Trophoblast cell (in vitro differentiated cells and primary cell): ENCODE measurements at regions not wholly inside any gene's neighbourhood (a gene's known extent, or its start where the extent isn't known, plus 50 kb on each side); places are given as distances from the start of the nearest gene placed in this dataset.

Source experiments
- DNase-seq, 2 donors: peaks; one replicate each; pipeline ENCODE4 v3.0.0-alpha.2; 2016
- H2AFZ ChIP-seq: 2 replicates; pipeline ENCODE4 v1.6.1; 2013; ENCODE audit warnings: low read length, moderate library complexity, mild to moderate bottlenecking; ENCODE audit not compliant: insufficient read depth, poor library complexity
- H2AK5ac ChIP-seq: 2 replicates; pipeline ENCODE4 v1.6.1; 2013; ENCODE audit warnings: mild to moderate bottlenecking, low read length
- H2BK120ac ChIP-seq: 2 replicates; pipeline ENCODE4 v1.6.1; 2013; ENCODE audit warnings: low read length, mild to moderate bottlenecking, moderate library complexity; ENCODE audit not compliant: insufficient read depth, poor library complexity
- H2BK12ac ChIP-seq: 2 replicates; pipeline ENCODE4 v1.6.1; 2013; ENCODE audit warnings: mild to moderate bottlenecking, low read length, moderate library complexity
- H2BK5ac ChIP-seq: 2 replicates; pipeline ENCODE4 v1.6.1; 2013; ENCODE audit warnings: low read length, low read depth, moderate library complexity, mild to moderate bottlenecking; ENCODE audit not compliant: poor library complexity
- H3K14ac ChIP-seq: 2 replicates; pipeline ENCODE4 v1.6.1; 2013; ENCODE audit warnings: mild to moderate bottlenecking, low read length
- H3K18ac ChIP-seq: 2 replicates; pipeline ENCODE4 v1.6.1; 2013; ENCODE audit warnings: mild to moderate bottlenecking, low read length
- H3K23ac ChIP-seq: 2 replicates; pipeline ENCODE4 v1.6.1; 2013; ENCODE audit warnings: low read length
- H3K27ac ChIP-seq: 2 replicates; pipeline ENCODE4 v1.5.1; 2013; ENCODE audit warnings: low read depth, mild to moderate bottlenecking, inconsistent platforms, low read length, moderate library complexity
- H3K27me3 ChIP-seq: 2 replicates; pipeline ENCODE4 v1.6.1; 2013; ENCODE audit warnings: inconsistent platforms, mild to moderate bottlenecking, low read length, moderate library complexity; ENCODE audit not compliant: insufficient read depth
- H3K36me3 ChIP-seq, 2 experiments: 1 replicate in 1 of 2; 2 replicates in 1 of 2; pipeline ENCODE4 v1.6.1; 2013; ENCODE audit warnings: low read length in 2 of 2, mild to moderate bottlenecking in 2 of 2, moderate library complexity in 1 of 2; ENCODE audit not compliant: insufficient read depth in 2 of 2, control insufficient read depth in 1 of 2
- H3K4ac ChIP-seq: 2 replicates; pipeline ENCODE4 v1.6.1; 2013; ENCODE audit warnings: low read depth, mild to moderate bottlenecking, low read length, moderate library complexity
- H3K4me1 ChIP-seq, 2 experiments: 1 replicate in 1 of 2; 2 replicates in 1 of 2; pipeline ENCODE4 v1.6.1; 2013; ENCODE audit warnings: low read length in 2 of 2, mild to moderate bottlenecking in 2 of 2, moderate library complexity in 1 of 2; ENCODE audit not compliant: insufficient read depth in 2 of 2, control insufficient read depth in 1 of 2
- H3K4me2 ChIP-seq: 2 replicates; pipeline ENCODE4 v1.6.1; 2013; ENCODE audit warnings: inconsistent platforms, mild to moderate bottlenecking, low read length, moderate library complexity
- H3K4me3 ChIP-seq: 2 replicates; pipeline ENCODE4 v1.5.1; 2013; ENCODE audit warnings: mild to moderate bottlenecking, low read depth, low read length, inconsistent platforms
- H3K79me1 ChIP-seq: one replicate; pipeline ENCODE4 v1.6.1; 2013; ENCODE audit warnings: low read length
- H3K79me2 ChIP-seq: 2 replicates; pipeline ENCODE4 v1.6.1; 2013; ENCODE audit warnings: low read length, mild to moderate bottlenecking; ENCODE audit not compliant: control insufficient read depth, insufficient read depth, poor library complexity
- H3K9ac ChIP-seq: 2 replicates; pipeline ENCODE4 v1.6.1; 2013; ENCODE audit warnings: mild to moderate bottlenecking, low read length
- H3K9me3 ChIP-seq: 2 replicates; pipeline ENCODE4 v1.6.1; 2013; ENCODE audit warnings: low read depth, mild to moderate bottlenecking, control low read depth, inconsistent platforms, low read length; ENCODE audit not compliant: insufficient read depth
- H4K12ac ChIP-seq: 2 replicates; pipeline ENCODE4 v1.6.1; 2013; ENCODE audit warnings: low read depth, mild to moderate bottlenecking, low read length, moderate library complexity
- H4K8ac ChIP-seq: 2 replicates; pipeline ENCODE4 v1.6.1; 2013; ENCODE audit warnings: low read depth, mild to moderate bottlenecking, low read length, moderate library complexity
- H4K91ac ChIP-seq: one replicate; pipeline ENCODE4 v1.6.1; 2013; ENCODE audit warnings: low read depth, mild to moderate bottlenecking, low read length, moderate library complexity
- WGBS: extraction: QIAGEN DNeasy Blood & Tissue Kit; methylation state at CpG from one replicate; pipeline ENCODE4 v1.1.7; 2013; ENCODE audit warnings: missing lambda C conversion rate; ENCODE audit not compliant: insufficient read length, insufficient coverage; ENCODE audit errors: extremely low coverage; 5-methylcytosine and 5-hydroxymethylcytosine counted together

DNA sequence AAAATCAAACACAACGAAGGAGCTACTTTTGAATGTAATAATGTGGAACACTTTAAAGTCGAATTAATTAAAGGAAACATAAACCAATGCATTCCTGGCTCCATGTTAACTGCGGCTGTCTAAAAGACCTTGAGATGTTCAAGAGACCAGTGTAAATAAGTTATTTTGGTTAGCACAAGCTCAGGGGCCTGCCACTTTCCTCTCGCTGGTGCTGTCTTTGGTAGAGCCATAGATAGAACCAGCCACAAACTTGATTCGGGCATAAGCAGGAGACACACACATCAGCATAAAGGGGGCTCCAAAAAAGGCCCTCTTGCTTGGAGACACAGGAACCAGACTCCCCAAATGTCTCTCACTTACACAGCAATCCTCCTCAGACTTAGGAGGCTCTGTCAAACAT is 121.6 kb upstream of the TBX20 start:
- DNase-seq = no peak
- Histone ChIP-seq H2BK5ac (no peak overlapping the region), H3K4me3 (no peak overlapping the region), H3K4me1 (no peaks in the 10 kb centered on the region), H4K91ac (no peak overlapping the region), H4K12ac (no peak overlapping the region), H3K4ac (no peak overlapping the region), H3K27me3 (no peaks in the 10 kb centered on the region), H3K27ac (no peak overlapping the region), H3K79me2 (no peaks in the 10 kb centered on the region), H3K36me3 (no peaks in the 10 kb centered on the region), H3K14ac (no peak overlapping the region), H3K79me1 (no peaks in the 10 kb centered on the region), H4K8ac (no peak overlapping the region), H3K4me2 (no peak overlapping the region), H2AK5ac (no peak overlapping the region), H2BK120ac (no peak overlapping the region), H3K23ac (no peak overlapping the region), H3K9ac (no peak overlapping the region), H3K9me3 (no peaks in the 10 kb centered on the region), H2AFZ (no peak overlapping the region), H3K18ac (no peak overlapping the region), H2BK12ac (no peak overlapping the region)
- no CpG with 5 or more reads among the region's 5 CpGs for WGBS

DNA sequence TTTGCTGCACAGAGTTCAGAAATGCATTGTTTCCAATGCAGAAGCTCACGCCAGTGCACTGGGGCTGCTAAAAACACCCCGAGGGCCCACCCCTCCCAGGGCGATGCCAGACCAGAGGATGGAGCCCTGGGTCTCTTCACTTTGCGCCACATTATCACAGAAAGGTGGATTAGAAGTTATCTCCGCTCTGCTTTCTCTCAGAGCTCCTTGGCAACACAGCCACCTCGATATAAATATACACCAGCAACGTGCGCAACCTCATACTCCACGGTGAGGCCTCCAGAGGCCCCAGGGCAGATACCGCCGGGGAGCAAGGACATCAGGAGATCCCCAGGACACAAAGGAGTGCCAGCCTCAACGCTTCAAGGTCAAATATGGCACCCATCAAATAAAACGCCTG is 121.0 kb upstream of the TBX20 start:
- no peak overlapping the region for H2AK5ac ChIP-seq
- H4K12ac ChIP-seq = no peak overlapping the region
- H3K4me1 ChIP-seq = no peaks in the 10 kb centered on the region
- no peak overlapping the region for H3K4me2 ChIP-seq
- no peak overlapping the region for H2AFZ ChIP-seq
- no peak overlapping the region for H3K23ac ChIP-seq
- no peaks in the 10 kb centered on the region for H3K9me3 ChIP-seq
- no peak for DNase-seq
- no peaks in the 10 kb centered on the region for H3K79me2 ChIP-seq
- no peak overlapping the region for H3K4me3 ChIP-seq
- no peak overlapping the region for H3K14ac ChIP-seq
- H2BK5ac ChIP-seq = no peak overlapping the region
- H3K27me3 ChIP-seq = no peaks in the 10 kb centered on the region
- H3K9ac ChIP-seq = no peak overlapping the region
- no peak overlapping the region for H4K91ac ChIP-seq
- no peaks in the 10 kb centered on the region for H3K79me1 ChIP-seq
- H3K27ac ChIP-seq = no peak overlapping the region
- H3K18ac ChIP-seq = no peak overlapping the region
- no peak overlapping the region for H2BK12ac ChIP-seq
- no peak overlapping the region for H4K8ac ChIP-seq
- no peaks in the 10 kb centered on the region for H3K36me3 ChIP-seq
- H2BK120ac ChIP-seq = no peak overlapping the region
- no peak overlapping the region for H3K4ac ChIP-seq
- WGBS = no CpG with 5 or more reads among the region's 13 CpGs

DNA sequence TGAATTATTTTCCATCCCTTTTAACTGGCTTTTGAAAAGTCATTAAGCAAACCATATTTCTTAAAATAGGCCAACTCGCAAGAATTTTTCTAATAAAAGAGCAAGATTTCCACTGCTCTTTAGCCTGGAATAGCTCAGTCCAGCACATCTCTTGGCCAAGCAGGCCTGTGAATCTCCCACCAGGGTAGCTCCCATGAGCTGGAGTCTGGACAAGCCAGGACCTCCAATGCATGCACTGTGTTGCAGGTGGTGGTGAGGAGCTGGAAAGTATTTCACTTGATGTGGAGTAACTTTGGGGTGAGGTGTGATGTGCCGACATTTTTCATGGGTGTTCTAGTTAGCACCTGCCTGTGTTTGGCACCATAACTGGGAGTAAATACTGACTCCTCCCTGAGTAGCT is 117.3 kb upstream of the TBX20 start:
- H3K23ac ChIP-seq = no peak overlapping the region
- no peaks in the 10 kb centered on the region for H3K79me2 ChIP-seq
- no peak overlapping the region for H3K14ac ChIP-seq
- no peak overlapping the region for H3K27ac ChIP-seq
- H3K4me3 ChIP-seq = no peak overlapping the region
- no peak overlapping the region for H4K12ac ChIP-seq
- peaks cover 3% of the 10 kb centered on the region for H3K79me1 ChIP-seq
- no peak overlapping the region for H2BK5ac ChIP-seq
- H2AK5ac ChIP-seq = no peak overlapping the region
- no peak overlapping the region for H2BK120ac ChIP-seq
- no CpG with 5 or more reads among the region's 2 CpGs for WGBS
- H3K27me3 ChIP-seq = no peaks in the 10 kb centered on the region
- no peak for DNase-seq
- H2AFZ ChIP-seq = no peak overlapping the region
- no peaks in the 10 kb centered on the region for H3K36me3 ChIP-seq
- H3K4ac ChIP-seq = no peak overlapping the region
- no peak overlapping the region for H3K4me2 ChIP-seq
- H3K9me3 ChIP-seq = no peaks in the 10 kb centered on the region
- no peak overlapping the region for H3K9ac ChIP-seq
- H3K4me1 ChIP-seq = no peaks in the 10 kb centered on the region
- H2BK12ac ChIP-seq = no peak overlapping the region
- H4K8ac ChIP-seq = no peak overlapping the region
- no peak overlapping the region for H4K91ac ChIP-seq
- no peak overlapping the region for H3K18ac ChIP-seq

DNA sequence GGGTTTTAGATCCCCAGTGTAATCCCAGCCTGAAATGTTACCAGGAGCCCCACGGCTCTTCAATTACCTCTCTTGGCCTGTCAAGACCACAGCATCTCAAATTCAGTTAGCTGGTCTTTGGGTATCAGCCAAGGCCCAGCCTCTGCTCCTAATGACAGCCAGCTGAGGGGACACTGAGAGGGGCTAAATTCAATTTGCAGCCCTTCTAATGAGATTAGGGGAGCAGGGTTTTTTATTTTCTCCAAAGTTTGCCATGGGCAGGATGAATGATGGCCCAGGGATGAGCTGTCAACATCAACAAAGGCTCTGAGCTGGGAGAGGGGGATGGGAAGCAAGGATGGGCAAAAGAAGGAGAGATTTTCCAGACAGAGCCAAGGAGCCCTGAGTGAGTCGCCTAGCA is 116.8 kb upstream of the TBX20 start:
- Histone ChIP-seq H3K14ac (no peak overlapping the region), H3K27me3 (no peaks in the 10 kb centered on the region), H2BK120ac (no peak overlapping the region), H3K4me3 (no peak overlapping the region), H3K9ac (no peak overlapping the region), H3K79me2 (no peaks in the 10 kb centered on the region), H3K4ac (no peak overlapping the region), H2BK5ac (no peak overlapping the region), H4K12ac (no peak overlapping the region), H3K79me1 (peaks cover 3% of the 10 kb centered on the region), H3K23ac (no peak overlapping the region), H2AK5ac (no peak overlapping the region), H3K4me1 (no peaks in the 10 kb centered on the region), H4K91ac (no peak overlapping the region), H3K18ac (no peak overlapping the region), H3K27ac (no peak overlapping the region), H3K4me2 (no peak overlapping the region), H3K36me3 (no peaks in the 10 kb centered on the region), H4K8ac (no peak overlapping the region), H2BK12ac (no peak overlapping the region), H2AFZ (no peak overlapping the region), H3K9me3 (no peaks in the 10 kb centered on the region)
- no CpG with 5 or more reads among the region's 2 CpGs for WGBS
- no peak for DNase-seq
